Gastrocnemius medialis (tissue), 4 donors: ENCODE measurements at regions not wholly inside any gene's neighbourhood (a gene's known extent, or its start where the extent isn't known, plus 50 kb on each side); places are given as distances from the start of the nearest gene placed in this dataset.

Experiments used
- ATAC-seq, 2 donors: fragments of 150-250 bp; one replicate each; pipeline ENCODE4 v1.9.1; 2016
- DNase-seq, 2 donors: peaks; one replicate each; pipeline ENCODE4 v3.0.0-alpha.2; 2019
- H3K27ac ChIP-seq, 4 donors: fragments of 200-600 bp; sonication (generic); 1 replicate in 1 of 4; 2 replicates in 3 of 4; pipeline ENCODE4 v1.5.1; 2016 to 2018; ENCODE audit warnings: mild to moderate bottlenecking in 2 of 4, moderate library complexity in 1 of 4
- H3K27me3 ChIP-seq, 3 donors: fragments of 200-600 bp; sonication (generic) in 2 of 3; 1 replicate in 1 of 3; 2 replicates in 2 of 3; pipeline versions ENCODE4 v1.5.1 to v1.6.0; 2016 to 2019; ENCODE audit warnings: mild to moderate bottlenecking in 1 of 3, moderate library complexity in 1 of 3
- H3K36me3 ChIP-seq, 2 donors: fragments of 200-600 bp; sonication (generic) in 1 of 2; one replicate each; pipeline ENCODE4 v1.5.1; 2017 to 2018
- H3K4me1 ChIP-seq, 2 donors: fragments of 200-600 bp; sonication (generic) in 1 of 2; one replicate each; pipeline ENCODE4 v1.5.1; 2016 to 2017; ENCODE audit warnings: mild to moderate bottlenecking in 2 of 2
- H3K4me3 ChIP-seq, 4 donors: fragments of 200-600 bp; sonication (generic) in 3 of 4; 1 replicate in 1 of 4; 2 replicates in 3 of 4; pipeline ENCODE4 v1.5.1; 2016 to 2019; ENCODE audit warnings: mild to moderate bottlenecking in 2 of 4
- H3K9me3 ChIP-seq, 3 donors: fragments of 200-600 bp; sonication (generic) in 2 of 3; 1 replicate in 1 of 3; 2 replicates in 2 of 3; pipeline ENCODE4 v1.5.1; 2016 to 2019
- POLR2A ChIP-seq, 2 donors: fragments of 450-650 bp; IDR thresholded peaks; one replicate each; pipeline ENCODE4 v1.6.1; 2017; ENCODE audit warnings: antibody characterized with exemption in 2 of 2, mild to moderate bottlenecking in 2 of 2, moderate library complexity in 2 of 2
- in situ Hi-C, 4 donors: fragments of 200-750 bp; cut with MboI; loops; one replicate each; pipeline versions ENCODE4 v1.15.0 to v1.8.0; 2017; ENCODE audit warnings: low sequenced_read_pairs in 4 of 4
- intact Hi-C: fragments of 100-400 bp; cut with DNase I; formaldehyde crosslinking; loops from one replicate; pipeline ENCODE4 v1.15.1; 2023; ENCODE audit warnings: low total_unique reads
- TF ChIP-seq, protein P1 (sequence below), 5 experiments: fragments of 450-650 bp in 3 of 5; fragments of 200-600 bp in 2 of 5; sonication (generic) in 2 of 5; IDR thresholded peaks in 4 of 5; conservative IDR thresholded peaks in 1 of 5; 1 replicate in 4 of 5; 2 replicates in 1 of 5; pipeline ENCODE4 v1.5.1; 2016 to 2019; ENCODE audit warnings: antibody characterized with exemption in 5 of 5, mild to moderate bottlenecking in 3 of 5, moderate library complexity in 3 of 5

DNA sequence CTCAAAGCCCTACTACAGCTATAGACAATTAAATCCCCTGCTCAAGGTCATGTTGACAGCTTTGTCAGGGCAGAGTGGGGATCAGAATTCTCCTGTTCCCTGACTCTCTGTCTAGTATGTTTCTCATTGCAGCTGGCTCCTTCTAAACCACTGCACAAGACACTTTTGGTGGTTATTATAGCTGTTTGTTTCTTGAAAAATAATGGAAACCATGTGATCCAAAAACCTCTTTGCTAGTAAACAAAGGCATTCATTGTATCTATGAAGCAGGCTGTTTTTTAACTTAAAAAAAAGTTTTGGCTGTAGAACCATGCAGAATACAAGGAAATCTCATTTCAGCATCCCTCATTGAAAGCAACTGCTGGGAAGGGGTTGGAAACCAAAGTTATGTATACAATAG, 352.5 kb upstream of the EPHA4 start:
- ATAC-seq (no peak), DNase-seq (no peak)
- Histone ChIP-seq H3K27me3 (no peaks in the 10 kb centered on the region), H3K36me3 (no peaks in the 10 kb centered on the region), H3K9me3 (no peaks in the 10 kb centered on the region), H3K4me3 (no peak overlapping the region), H3K4me1 (no peaks in the 10 kb centered on the region), H3K27ac (no peak overlapping the region)
- TF ChIP-seq, protein P1, sequence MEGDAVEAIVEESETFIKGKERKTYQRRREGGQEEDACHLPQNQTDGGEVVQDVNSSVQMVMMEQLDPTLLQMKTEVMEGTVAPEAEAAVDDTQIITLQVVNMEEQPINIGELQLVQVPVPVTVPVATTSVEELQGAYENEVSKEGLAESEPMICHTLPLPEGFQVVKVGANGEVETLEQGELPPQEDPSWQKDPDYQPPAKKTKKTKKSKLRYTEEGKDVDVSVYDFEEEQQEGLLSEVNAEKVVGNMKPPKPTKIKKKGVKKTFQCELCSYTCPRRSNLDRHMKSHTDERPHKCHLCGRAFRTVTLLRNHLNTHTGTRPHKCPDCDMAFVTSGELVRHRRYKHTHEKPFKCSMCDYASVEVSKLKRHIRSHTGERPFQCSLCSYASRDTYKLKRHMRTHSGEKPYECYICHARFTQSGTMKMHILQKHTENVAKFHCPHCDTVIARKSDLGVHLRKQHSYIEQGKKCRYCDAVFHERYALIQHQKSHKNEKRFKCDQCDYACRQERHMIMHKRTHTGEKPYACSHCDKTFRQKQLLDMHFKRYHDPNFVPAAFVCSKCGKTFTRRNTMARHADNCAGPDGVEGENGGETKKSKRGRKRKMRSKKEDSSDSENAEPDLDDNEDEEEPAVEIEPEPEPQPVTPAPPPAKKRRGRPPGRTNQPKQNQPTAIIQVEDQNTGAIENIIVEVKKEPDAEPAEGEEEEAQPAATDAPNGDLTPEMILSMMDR (IDR thresholded peaks at IDR 0.05 in 4 of 5, conservative IDR thresholded peaks at IDR 0.05 in 1 of 5) = no peak
- TF ChIP-seq POLR2A (IDR thresholded peaks at IDR 0.05) = no peak
- intact Hi-C loops = no loop called here
- in situ Hi-C loops = no loop called here

DNA sequence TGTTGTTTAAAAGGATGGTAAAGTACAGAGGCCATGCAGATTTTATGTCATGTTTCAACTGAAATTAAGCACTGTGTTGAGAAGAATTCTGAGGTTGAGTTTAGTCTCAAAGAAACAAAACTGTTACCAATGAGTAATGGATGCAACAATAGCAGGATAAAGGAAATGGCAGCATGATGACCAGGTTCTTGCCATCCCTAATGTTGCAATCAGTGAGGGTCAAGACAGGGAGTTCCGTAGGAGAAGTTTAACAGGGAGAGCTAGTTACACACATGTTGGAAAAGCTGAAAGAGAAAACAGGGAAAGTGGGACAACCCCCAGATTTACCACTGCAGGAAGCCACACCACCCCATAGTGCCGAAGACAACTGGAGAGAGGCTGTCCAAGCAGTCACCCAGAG, 343.8 kb upstream of the EPHA4 start:
- Histone ChIP-seq H3K4me3 (no peak overlapping the region), H3K36me3 (no peaks in the 10 kb centered on the region), H3K27ac (no peak overlapping the region), H3K9me3 (no peaks in the 10 kb centered on the region), H3K4me1 (no peaks in the 10 kb centered on the region), H3K27me3 (no peaks in the 10 kb centered on the region)
- TF ChIP-seq, protein P1 (IDR thresholded peaks at IDR 0.05 in 4 of 5, conservative IDR thresholded peaks at IDR 0.05 in 1 of 5) = no peak
- TF ChIP-seq POLR2A (IDR thresholded peaks at IDR 0.05) = no peak
- intact Hi-C loops (no loop called here), in situ Hi-C loops (no loop called here)
- no peak for ATAC-seq
- DNase-seq = no peak

DNA sequence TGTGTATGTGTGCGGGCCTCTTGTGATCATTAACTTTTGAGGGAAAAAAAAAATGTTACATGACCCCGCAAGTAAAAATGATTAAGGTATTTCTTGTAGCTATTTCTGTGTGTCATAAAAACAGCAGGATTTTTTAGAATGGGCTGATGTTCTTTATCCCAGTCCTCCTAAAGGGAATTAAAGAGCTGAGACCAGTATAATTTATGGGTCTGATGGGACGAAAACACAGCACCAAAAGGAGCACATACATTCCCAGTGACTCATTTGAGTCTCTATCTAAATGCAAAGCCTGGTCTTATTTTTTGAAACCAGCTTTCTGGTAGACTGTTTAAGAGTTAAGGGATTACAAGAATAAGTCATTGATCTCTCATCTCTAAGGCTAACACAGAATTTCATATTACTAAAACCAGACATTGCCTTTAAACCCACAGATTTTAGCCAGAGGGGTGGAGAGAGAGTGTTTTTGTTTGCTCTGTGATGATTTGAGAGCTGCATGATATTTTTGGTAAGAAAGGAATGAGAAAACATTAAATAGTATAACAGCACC, 342.3 kb upstream of the EPHA4 start:
- Histone ChIP-seq H3K36me3 (no peaks in the 10 kb centered on the region), H3K4me3 (no peak overlapping the region), H3K9me3 (no peaks in the 10 kb centered on the region), H3K4me1 (no peaks in the 10 kb centered on the region), H3K27me3 (no peaks in the 10 kb centered on the region), H3K27ac (no peak overlapping the region)
- ATAC-seq (no peak), DNase-seq (no peak)
- intact Hi-C loops (no loop called here), in situ Hi-C loops (no loop called here)
- no peak for TF ChIP-seq POLR2A (IDR thresholded peaks at IDR 0.05)
- TF ChIP-seq, protein P1 (IDR thresholded peaks at IDR 0.05 in 4 of 5, conservative IDR thresholded peaks at IDR 0.05 in 1 of 5) = no peak

DNA sequence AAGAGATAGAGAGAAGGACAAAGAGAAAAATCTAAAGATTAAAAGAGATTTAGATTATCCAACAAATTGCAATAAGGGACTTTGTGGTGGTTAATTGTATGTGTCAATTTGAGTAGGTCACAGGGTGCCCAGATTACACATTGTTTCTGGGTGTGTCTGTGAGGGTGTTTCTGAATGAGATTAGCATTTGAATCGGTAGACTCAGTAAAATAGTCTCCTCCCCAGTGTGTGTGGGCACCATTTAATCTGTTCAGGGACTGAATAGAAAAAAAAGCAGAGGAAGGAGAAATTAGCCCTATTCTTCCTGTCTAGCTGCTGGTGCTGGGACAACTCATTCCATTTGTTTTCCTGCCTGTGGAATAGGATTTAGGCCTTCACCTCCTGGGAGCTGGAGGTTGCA, 339.8 kb upstream of the EPHA4 start:
- ATAC-seq = no peak
- Histone ChIP-seq H3K27ac (no peak overlapping the region), H3K27me3 (no peaks in the 10 kb centered on the region), H3K36me3 (no peaks in the 10 kb centered on the region), H3K4me1 (no peaks in the 10 kb centered on the region), H3K4me3 (no peak overlapping the region), H3K9me3 (no peaks in the 10 kb centered on the region)
- DNase-seq = no peak
- in situ Hi-C loops (no loop called here), intact Hi-C loops (no loop called here)
- TF ChIP-seq POLR2A (IDR thresholded peaks at IDR 0.05) = no peak
- TF ChIP-seq, protein P1 (IDR thresholded peaks at IDR 0.05 in 4 of 5, conservative IDR thresholded peaks at IDR 0.05 in 1 of 5) = no peak

DNA sequence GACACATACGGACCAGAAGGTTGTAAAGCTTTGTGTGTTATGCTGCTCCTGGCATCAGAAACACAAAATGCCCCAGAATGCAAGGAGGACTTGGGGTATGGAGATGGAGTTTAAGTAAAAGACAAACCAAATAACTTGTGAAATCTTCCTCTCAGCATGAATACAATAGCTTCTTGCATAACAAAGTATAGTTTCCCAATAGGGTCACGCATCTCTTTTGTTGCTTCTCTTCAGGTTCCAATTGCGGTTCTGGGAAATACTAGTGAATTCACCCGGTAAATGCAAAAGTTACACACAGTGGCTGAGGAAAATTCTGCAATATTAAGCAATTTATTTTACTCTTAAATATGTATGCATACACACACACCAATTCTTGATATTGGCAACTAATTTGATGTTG, 339.2 kb upstream of the EPHA4 start:
- H3K27me3 ChIP-seq = no peaks in the 10 kb centered on the region
- in situ Hi-C loops (no loop called here), intact Hi-C loops (no loop called here)
- H3K27ac ChIP-seq = no peak overlapping the region
- no peaks in the 10 kb centered on the region for H3K9me3 ChIP-seq
- DNase-seq (no peak), ATAC-seq (no peak)
- H3K4me3 ChIP-seq = no peak overlapping the region
- H3K36me3 ChIP-seq = no peaks in the 10 kb centered on the region
- H3K4me1 ChIP-seq = no peaks in the 10 kb centered on the region
- TF ChIP-seq, protein P1 (IDR thresholded peaks at IDR 0.05 in 4 of 5, conservative IDR thresholded peaks at IDR 0.05 in 1 of 5) = no peak
- TF ChIP-seq POLR2A (IDR thresholded peaks at IDR 0.05) = no peak
